ENCODE measurements at regions not wholly inside any gene's neighbourhood (a gene's known extent, or its start where the extent isn't known, plus 50 kb on each side); places are given as distances from the start of the nearest gene placed in this dataset.

DNA sequence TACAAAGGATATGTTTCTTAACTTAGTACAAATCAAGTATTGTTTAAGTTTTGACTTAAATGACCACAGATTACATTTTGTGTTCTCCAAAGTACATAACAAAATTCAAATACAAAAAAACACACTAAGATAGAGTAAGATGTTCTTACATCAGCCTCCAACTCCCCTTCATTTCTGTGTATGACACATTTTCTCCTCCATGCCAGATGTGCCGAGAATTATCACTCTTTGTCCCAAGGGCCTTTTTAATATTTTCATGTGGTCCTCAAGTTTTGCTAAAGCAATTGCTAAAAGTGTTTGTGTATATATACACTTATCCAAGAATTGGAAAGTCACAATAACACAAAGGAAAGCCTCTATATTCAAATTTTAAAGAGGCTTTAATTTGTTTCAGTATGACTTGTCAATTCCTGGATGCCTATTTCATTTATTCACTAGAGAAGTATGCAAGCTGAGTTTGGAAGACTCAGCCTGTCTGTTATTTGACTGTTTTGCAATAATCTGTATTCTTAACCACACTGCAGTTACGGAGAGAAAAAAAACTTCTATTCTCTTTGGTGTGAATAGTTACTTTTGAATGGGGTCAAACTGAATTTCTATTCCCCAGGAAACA is 586.4 kb upstream of the SEMA3D start:
- TF ChIP-seq, protein P1, sequence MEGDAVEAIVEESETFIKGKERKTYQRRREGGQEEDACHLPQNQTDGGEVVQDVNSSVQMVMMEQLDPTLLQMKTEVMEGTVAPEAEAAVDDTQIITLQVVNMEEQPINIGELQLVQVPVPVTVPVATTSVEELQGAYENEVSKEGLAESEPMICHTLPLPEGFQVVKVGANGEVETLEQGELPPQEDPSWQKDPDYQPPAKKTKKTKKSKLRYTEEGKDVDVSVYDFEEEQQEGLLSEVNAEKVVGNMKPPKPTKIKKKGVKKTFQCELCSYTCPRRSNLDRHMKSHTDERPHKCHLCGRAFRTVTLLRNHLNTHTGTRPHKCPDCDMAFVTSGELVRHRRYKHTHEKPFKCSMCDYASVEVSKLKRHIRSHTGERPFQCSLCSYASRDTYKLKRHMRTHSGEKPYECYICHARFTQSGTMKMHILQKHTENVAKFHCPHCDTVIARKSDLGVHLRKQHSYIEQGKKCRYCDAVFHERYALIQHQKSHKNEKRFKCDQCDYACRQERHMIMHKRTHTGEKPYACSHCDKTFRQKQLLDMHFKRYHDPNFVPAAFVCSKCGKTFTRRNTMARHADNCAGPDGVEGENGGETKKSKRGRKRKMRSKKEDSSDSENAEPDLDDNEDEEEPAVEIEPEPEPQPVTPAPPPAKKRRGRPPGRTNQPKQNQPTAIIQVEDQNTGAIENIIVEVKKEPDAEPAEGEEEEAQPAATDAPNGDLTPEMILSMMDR (IDR thresholded peaks at IDR 0.05) = no peak
- H3K36me3 ChIP-seq = no peaks in the 10 kb centered on the region
- H3K4me3 ChIP-seq = no peak overlapping the region
- no peak overlapping the region for H3K27ac ChIP-seq
- no peaks in the 10 kb centered on the region for H3K27me3 ChIP-seq
- no peaks in the 10 kb centered on the region for H3K9me3 ChIP-seq
- intact Hi-C loops (cut with DNase I) = no loop called here
- H3K4me1 ChIP-seq = no peaks in the 10 kb centered on the region
- no peak for DNase-seq (ENCODE audit: low spot score in 2 of 2)

DNA sequence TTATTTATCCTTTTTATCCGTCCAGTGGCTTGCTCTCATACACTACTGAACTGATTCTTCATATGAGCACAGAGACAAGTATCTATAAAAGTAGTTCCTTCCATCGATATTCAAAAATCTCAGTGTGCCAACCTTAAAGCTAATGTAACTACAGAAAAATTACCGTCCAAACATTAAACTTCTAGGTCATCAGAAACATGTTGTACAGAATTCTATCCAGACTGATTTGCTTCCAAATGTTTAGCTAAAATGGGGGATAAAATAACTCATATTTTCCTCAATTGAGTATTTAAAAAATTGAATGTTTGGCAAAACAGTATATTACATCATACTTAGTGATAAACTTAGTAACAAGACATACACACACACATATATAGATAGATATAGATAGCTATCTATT is 584.7 kb upstream of the SEMA3D start:
- Histone ChIP-seq H3K27me3 (no peaks in the 10 kb centered on the region), H3K9me3 (no peaks in the 10 kb centered on the region), H3K36me3 (no peaks in the 10 kb centered on the region), H3K4me3 (no peak overlapping the region), H3K4me1 (no peaks in the 10 kb centered on the region), H3K27ac (no peak overlapping the region)
- DNase-seq (ENCODE audit: low spot score in 2 of 2) = no peak
- intact Hi-C loops (cut with DNase I) = no loop called here
- TF ChIP-seq, protein P1 (IDR thresholded peaks at IDR 0.05) = no peak

DNA sequence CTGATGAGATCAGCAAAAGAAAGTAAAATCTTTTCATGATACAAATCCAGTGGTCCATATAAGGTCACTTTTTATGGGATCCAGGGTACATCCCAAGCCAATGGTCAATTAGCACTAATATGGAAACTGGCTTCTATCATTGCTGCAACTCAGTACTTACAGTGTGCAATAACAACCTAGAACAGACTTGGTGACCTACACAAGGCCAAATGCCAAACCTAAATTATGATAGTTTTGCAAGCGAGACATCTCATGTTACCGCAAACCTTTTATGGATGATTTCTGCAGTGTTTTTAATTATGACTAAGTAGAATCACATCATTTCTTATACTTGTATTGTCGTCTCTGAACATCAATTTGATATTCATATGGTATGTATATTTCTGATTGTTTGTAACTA is 583.5 kb upstream of the SEMA3D start:
- no peak overlapping the region for H3K27ac ChIP-seq
- TF ChIP-seq, protein P1 (IDR thresholded peaks at IDR 0.05) = no peak
- intact Hi-C loops (cut with DNase I) = no loop called here
- H3K27me3 ChIP-seq = no peaks in the 10 kb centered on the region
- H3K36me3 ChIP-seq = no peaks in the 10 kb centered on the region
- DNase-seq (ENCODE audit: low spot score in 2 of 2) = no peak
- no peaks in the 10 kb centered on the region for H3K9me3 ChIP-seq
- no peaks in the 10 kb centered on the region for H3K4me1 ChIP-seq
- no peak overlapping the region for H3K4me3 ChIP-seq

DNA sequence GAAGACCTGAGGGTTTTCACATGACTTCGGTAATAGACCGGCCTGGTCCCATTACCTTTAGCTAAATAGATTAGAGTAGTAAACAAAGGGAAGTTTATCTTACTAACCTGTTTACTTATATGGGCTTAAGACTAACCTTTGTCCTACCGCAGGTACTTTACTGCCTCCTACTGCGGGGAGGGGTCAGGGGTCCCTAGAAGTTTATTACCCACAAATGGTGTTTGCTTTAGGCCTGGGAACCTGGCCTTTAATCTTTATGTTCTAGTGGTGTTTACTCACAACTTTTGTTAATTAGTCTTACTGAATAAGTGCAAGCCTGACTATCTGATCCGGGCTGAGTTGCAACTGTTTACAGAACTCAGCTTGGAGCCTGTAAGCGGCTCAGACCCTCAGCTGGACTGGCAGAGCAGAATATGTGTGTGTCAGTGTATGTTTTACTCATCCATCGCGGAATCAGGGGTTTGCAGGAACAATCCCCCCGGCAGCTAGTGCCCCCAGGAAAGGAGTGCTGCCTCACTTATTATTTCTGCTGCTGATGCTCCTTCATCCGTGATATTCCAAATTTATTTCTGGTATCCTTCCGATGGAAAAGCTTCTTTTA is 578.9 kb upstream of the SEMA3D start:
- Histone ChIP-seq H3K27ac (no peak overlapping the region), H3K27me3 (no peaks in the 10 kb centered on the region), H3K4me3 (no peak overlapping the region), H3K4me1 (no peaks in the 10 kb centered on the region), H3K36me3 (no peaks in the 10 kb centered on the region), H3K9me3 (no peaks in the 10 kb centered on the region)
- no peak for DNase-seq (ENCODE audit: low spot score in 2 of 2)
- intact Hi-C loops (cut with DNase I) = no loop called here
- TF ChIP-seq, protein P1 (IDR thresholded peaks at IDR 0.05) = no peak

DNA sequence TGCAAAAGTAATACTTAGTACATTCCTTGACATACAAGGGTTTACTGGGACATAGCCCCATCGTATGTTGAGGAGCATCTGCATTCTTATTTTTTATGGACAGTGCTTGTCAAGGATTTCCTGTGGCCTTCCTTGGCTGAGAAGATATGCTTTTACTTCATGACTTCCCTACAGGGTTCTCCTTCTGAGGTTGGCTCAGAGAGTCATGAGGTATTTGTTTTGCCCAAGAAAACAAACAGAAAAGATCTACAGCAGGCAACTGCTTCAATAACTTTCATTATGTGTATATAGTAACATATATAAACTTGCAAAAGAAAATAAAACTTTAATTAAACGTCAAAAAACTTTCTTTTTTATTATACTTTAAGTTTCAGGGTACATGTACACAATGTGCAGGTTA is 577.2 kb upstream of the SEMA3D start:
- intact Hi-C loops (cut with DNase I) = no loop called here
- Histone ChIP-seq H3K27ac (no peak overlapping the region), H3K9me3 (no peaks in the 10 kb centered on the region), H3K4me1 (no peaks in the 10 kb centered on the region), H3K4me3 (no peak overlapping the region), H3K36me3 (no peaks in the 10 kb centered on the region), H3K27me3 (no peaks in the 10 kb centered on the region)
- TF ChIP-seq, protein P1 (IDR thresholded peaks at IDR 0.05) = no peak
- no peak for DNase-seq (ENCODE audit: low spot score in 2 of 2)

All from ascending aorta (tissue), 2 donors.